ENCODE measurements at regions not wholly inside any gene's neighbourhood (a gene's known extent, or its start where the extent isn't known, plus 50 kb on each side); places are given as distances from the start of the nearest gene placed in this dataset.

- Histone ChIP-seq H3K9me3 (no peaks in the 10 kb centered on the region), H2AFZ (ENCODE audit: low read depth) (no peak overlapping the region), H3K79me2 (ENCODE audit: insufficient read depth) (no peaks in the 10 kb centered on the region), H3K4me1 (ENCODE audit: control insufficient read depth in 1 of 2, insufficient read depth in 2 of 2, low read depth in 1 of 2, low read length in 1 of 2) (no peaks in the 10 kb centered on the region), H3K27me3 (ENCODE audit: insufficient read depth) (no peaks in the 10 kb centered on the region), H3K4me3 (ENCODE audit: low read depth in 2 of 2, low read length in 1 of 2) (no peak overlapping the region), H4K20me1 (ENCODE audit: insufficient read depth) (no peaks in the 10 kb centered on the region), H3K9ac (no peak overlapping the region), H3K36me3 (replicated peaks in 1 of 2; ENCODE audit: control insufficient read depth in 1 of 2, insufficient read depth in 2 of 2, low read length in 1 of 2) (no peaks in the 10 kb centered on the region), H3K9me2 (no peaks in the 10 kb centered on the region), H3K27ac (ENCODE audit: low read depth in 2 of 2, low read length in 1 of 2) (no peak overlapping the region), H3F3A (replicated peaks; ENCODE audit: insufficient read depth) (no peaks in the 10 kb centered on the region), H3K4me2 (no peak overlapping the region)
- DNase-seq, result no peak
- WGBS (ENCODE audit: low lambda C conversion rate), result 72% methylated on average over 8 of the region's 9 CpGs
- ChIA-PET CTCF (interaction anchor here (0.7 to 1.8 kb wide), 2 partner anchors 10 to 26 kb away, joined by 3 read pairs; no protein-coding TSS in a partner anchor), POLR2A (no interaction called here)
- no peak for TF ChIP-seq USF2 (IDR thresholded peaks at IDR 0.05; ENCODE audit: borderline replicate concordance, low read depth, low read length)
- TF ChIP-seq CTCF (IDR thresholded peaks at IDR 0.05), result no peak
These were observed 305.0 kb upstream of the POU3F2 start for GRCh38 chr6:98529364-98529763.

- Histone ChIP-seq H3K9me2 (no peaks in the 10 kb centered on the region), H3K27me3 (ENCODE audit: insufficient read depth) (no peaks in the 10 kb centered on the region), H3K4me1 (ENCODE audit: control insufficient read depth in 1 of 2, insufficient read depth in 2 of 2, low read depth in 1 of 2, low read length in 1 of 2) (no peaks in the 10 kb centered on the region), H3K4me2 (no peak overlapping the region), H3K4me3 (ENCODE audit: low read depth in 2 of 2, low read length in 1 of 2) (no peak overlapping the region), H3K27ac (ENCODE audit: low read depth in 2 of 2, low read length in 1 of 2) (no peak overlapping the region), H3K9ac (no peak overlapping the region), H3K36me3 (replicated peaks in 1 of 2; ENCODE audit: control insufficient read depth in 1 of 2, insufficient read depth in 2 of 2, low read length in 1 of 2) (no peaks in the 10 kb centered on the region), H3F3A (replicated peaks; ENCODE audit: insufficient read depth) (no peaks in the 10 kb centered on the region), H3K9me3 (no peaks in the 10 kb centered on the region), H2AFZ (ENCODE audit: low read depth) (no peak overlapping the region), H4K20me1 (ENCODE audit: insufficient read depth) (no peaks in the 10 kb centered on the region), H3K79me2 (ENCODE audit: insufficient read depth) (no peaks in the 10 kb centered on the region)
- 20% methylated on average over 5 of the region's 5 CpGs for WGBS (ENCODE audit: low lambda C conversion rate)
- POLR2A ChIA-PET, result no interaction called here
- TF ChIP-seq CHD2 (IDR thresholded peaks at IDR 0.05; ENCODE audit: low read length, partially characterized antibody), result no peak
- no peak for TF ChIP-seq FOSL2 (IDR thresholded peaks at IDR 0.05; ENCODE audit: borderline replicate concordance, low read depth)
- no peak for TF ChIP-seq NRF1 (IDR thresholded peaks at IDR 0.05; ENCODE audit: low read depth, low read length)
- no peak for TF ChIP-seq RAD21 (IDR thresholded peaks at IDR 0.05; ENCODE audit: low read length)
- TF ChIP-seq GABPA (IDR thresholded peaks at IDR 0.05; ENCODE audit: low read depth), result no peak
- no peak for TF ChIP-seq MEF2A (IDR thresholded peaks at IDR 0.05; ENCODE audit: borderline replicate concordance, low read depth)
- TF ChIP-seq MXI1 (IDR thresholded peaks at IDR 0.05; ENCODE audit: low read depth, low read length), result no peak
- no peak for TF ChIP-seq RCOR1 (IDR thresholded peaks at IDR 0.05; ENCODE audit: low read length)
- no peak for TF ChIP-seq REST (IDR thresholded peaks at IDR 0.05; ENCODE audit: low read depth, low read length)
- TF ChIP-seq YY1 (IDR thresholded peaks at IDR 0.05; ENCODE audit: low read depth), result no peak
- no peak for TF ChIP-seq JUND (IDR thresholded peaks at IDR 0.05)
- TF ChIP-seq EZH2phosphoT487 (IDR thresholded peaks at IDR 0.05; ENCODE audit: borderline replicate concordance, low read depth), result no peak
- TF ChIP-seq TCF12 (IDR thresholded peaks at IDR 0.05), result no peak
- TF ChIP-seq FOXJ3 (CRISPR knock-in tag; IDR thresholded peaks at IDR 0.05), result no peak
- no peak for TF ChIP-seq PBX3 (IDR thresholded peaks at IDR 0.05)
- no peak for TF ChIP-seq TAF1 (IDR thresholded peaks at IDR 0.05; ENCODE audit: borderline replicate concordance, low read depth, low read length)
- TF ChIP-seq FOXM1 (IDR thresholded peaks at IDR 0.05; ENCODE audit: low read depth), result no peak
- no peak for TF ChIP-seq GATA2 (CRISPR knock-in tag; IDR thresholded peaks at IDR 0.05)
- TF ChIP-seq SMC3 (IDR thresholded peaks at IDR 0.05; ENCODE audit: low read depth, low read length), result no peak
- CTCF ChIA-PET, result no interaction called here
- DNase-seq, result no peak
These were observed 303.6 kb upstream of the POU3F2 start for GRCh38 chr6:98530732-98531131.
